GM19463 (cell line): ENCODE measurements at regions not wholly inside any gene's neighbourhood (a gene's known extent, or its start where the extent isn't known, plus 50 kb on each side); places are given as distances from the start of the nearest gene placed in this dataset.

Source experiments
- ATAC-seq: cut with Tn5 transposase; IDR thresholded peaks from one replicate; pipeline ENCODE4 v1.9.1; 2021; ENCODE audit warnings: mild to moderate bottlenecking, moderate library complexity; ENCODE audit not compliant: unreplicated experiment

DNA sequence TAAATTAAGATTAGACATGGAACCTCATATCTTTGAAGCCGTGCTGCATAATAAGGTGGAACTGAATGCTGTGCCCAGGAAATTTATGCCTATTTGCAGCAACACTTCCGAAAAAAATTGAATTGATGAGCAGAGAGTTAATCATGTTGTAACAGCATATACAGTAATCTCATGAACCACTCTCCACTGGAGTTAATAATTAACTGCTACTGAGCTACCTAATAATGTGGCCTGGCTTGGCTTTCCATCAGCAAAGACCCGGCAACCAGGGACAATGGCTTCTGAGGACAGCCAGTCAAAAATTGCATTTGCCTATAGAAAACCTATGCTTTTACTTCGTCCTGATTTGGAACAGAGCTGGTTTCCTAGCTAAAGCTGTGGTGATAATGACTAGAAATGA is 63.8 kb upstream of the GATB start:
- ATAC-seq: no peak

DNA sequence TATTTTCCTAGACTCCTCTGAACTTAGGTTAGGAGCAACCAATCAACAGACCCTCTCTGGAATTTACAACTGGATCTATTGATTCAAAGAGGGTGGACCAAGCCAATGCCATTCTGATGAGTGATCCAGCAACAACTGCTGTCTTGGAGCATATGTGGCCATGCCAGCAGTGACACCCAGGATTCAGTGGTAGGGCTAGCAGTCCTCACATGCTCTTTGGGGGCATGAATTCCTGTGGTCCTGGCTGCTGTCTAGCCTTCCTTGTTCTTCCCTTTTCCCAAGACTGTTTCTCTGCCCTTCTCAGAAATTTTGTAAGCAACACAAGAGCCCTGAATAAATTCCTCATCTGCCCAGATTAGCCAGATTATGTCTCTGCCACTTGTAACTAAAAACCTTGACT is 61.5 kb upstream of the GATB start:
- no peak for ATAC-seq

DNA sequence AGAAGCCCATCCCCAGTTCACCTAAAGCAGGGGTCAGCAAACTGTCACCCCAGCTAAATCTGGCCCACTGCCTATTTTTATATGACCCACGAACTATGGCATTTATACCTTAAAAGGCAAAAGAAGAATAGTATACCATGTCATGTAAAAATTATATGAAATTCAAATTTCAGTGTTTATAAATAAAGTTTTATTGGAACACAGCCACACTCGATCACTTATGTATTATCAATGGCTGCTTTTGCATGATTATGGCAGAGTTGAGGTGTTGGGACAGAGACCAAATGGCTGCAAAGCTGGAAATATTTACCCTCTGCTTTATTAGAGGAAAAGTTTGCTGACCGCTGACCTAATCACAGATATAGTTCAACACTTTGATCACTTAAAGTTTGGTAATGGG is 59.2 kb upstream of the GATB start:
- no peak for ATAC-seq

DNA sequence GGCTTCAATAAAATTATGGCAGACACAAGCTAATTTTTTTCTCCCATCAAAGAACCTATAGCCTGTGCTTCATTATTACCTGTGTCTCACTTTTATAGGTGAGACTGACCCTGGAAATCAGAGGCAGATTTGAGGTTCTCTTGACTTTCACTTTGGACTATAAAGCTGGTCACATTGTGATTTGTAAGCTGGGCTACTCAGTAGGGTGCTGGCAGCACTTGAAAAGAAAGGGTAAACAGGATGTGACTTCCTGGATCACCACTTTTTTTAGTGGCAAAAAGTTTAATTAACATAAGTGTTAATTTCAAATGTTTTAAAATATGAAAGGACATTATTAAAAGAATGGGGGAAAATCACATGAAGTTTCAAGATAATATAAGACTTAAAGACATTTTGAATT is 50.6 kb upstream of the GATB start:
- ATAC-seq: no peak
